ENCODE measurements at regions not wholly inside any gene's neighbourhood (a gene's known extent, or its start where the extent isn't known, plus 50 kb on each side); places are given as distances from the start of the nearest gene placed in this dataset.

DNA sequence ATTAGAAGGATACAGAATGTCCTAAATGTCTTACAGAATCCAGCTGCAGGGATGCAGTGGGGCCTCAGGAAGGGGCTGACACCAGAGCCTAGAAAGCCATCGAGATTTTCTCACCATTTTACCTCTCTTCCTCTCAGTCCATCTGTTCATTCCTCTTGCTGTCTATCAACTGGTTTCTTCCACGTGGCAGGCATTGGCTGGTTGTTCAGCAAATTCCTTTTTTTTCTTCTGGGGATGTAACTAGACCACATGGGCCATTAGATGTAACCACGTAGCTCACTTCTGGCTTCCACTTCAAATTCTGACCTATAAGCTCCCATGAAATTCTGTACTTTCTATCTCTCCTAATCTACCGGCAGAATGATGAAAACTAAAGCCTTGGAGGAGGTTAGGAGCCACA is 93.6 kb upstream of the MTAP start:
- DNase-seq (ENCODE audit: low spot score) = no peak
- H3K9me3 Mint-ChIP-seq = no peaks in the 10 kb centered on the region
- H3K9ac ChIP-seq = no peak overlapping the region
- H3K27ac ChIP-seq = no peak overlapping the region
- no peaks in the 10 kb centered on the region for H3K36me3 Mint-ChIP-seq
- no peaks in the 10 kb centered on the region for H3K27me3 ChIP-seq
- no peaks in the 10 kb centered on the region for H3K9me3 ChIP-seq (ENCODE audit: low read depth)
- peaks cover 12% of the 10 kb centered on the region for H3K4me1 ChIP-seq
- H3K79me2 ChIP-seq (ENCODE audit: low read depth) = no peaks in the 10 kb centered on the region
- no peak overlapping the region for H3K27ac Mint-ChIP-seq
- H3K4me2 ChIP-seq = no peak overlapping the region
- H3F3A ChIP-seq (ENCODE audit: low read depth) = no peaks in the 10 kb centered on the region
- peaks cover 25% of the 10 kb centered on the region for H3K4me1 Mint-ChIP-seq
- no peaks in the 10 kb centered on the region for H4K20me1 ChIP-seq (ENCODE audit: low read depth)
- H3K36me3 ChIP-seq = no peaks in the 10 kb centered on the region
- H3K27me3 Mint-ChIP-seq (ENCODE audit: insufficient read depth, low read depth) = no peaks in the 10 kb centered on the region
- TF ChIP-seq EZH2phosphoT487 (IDR thresholded peaks at IDR 0.05) (no peak), EZH2 (IDR thresholded peaks at IDR 0.05) (no peak)
- TF ChIP-seq, protein P1, sequence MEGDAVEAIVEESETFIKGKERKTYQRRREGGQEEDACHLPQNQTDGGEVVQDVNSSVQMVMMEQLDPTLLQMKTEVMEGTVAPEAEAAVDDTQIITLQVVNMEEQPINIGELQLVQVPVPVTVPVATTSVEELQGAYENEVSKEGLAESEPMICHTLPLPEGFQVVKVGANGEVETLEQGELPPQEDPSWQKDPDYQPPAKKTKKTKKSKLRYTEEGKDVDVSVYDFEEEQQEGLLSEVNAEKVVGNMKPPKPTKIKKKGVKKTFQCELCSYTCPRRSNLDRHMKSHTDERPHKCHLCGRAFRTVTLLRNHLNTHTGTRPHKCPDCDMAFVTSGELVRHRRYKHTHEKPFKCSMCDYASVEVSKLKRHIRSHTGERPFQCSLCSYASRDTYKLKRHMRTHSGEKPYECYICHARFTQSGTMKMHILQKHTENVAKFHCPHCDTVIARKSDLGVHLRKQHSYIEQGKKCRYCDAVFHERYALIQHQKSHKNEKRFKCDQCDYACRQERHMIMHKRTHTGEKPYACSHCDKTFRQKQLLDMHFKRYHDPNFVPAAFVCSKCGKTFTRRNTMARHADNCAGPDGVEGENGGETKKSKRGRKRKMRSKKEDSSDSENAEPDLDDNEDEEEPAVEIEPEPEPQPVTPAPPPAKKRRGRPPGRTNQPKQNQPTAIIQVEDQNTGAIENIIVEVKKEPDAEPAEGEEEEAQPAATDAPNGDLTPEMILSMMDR (IDR thresholded peaks at IDR 0.05) = no peak
- no peak overlapping the region for H3K4me3 Mint-ChIP-seq
- no peak overlapping the region for H2AFZ ChIP-seq (replicated peaks)
- H3K4me3 ChIP-seq = no peak overlapping the region

GRCh38 chr9:21709464-21710058 is 92.9 kb upstream of the MTAP start:
- DNase-seq (ENCODE audit: low spot score) = peak; percentile 78
- Mint-ChIP-seq H3K27ac (no peak overlapping the region), H3K4me1 (peaks cover 25% of the 10 kb centered on the region), H3K4me3 (no peak overlapping the region), H3K36me3 (no peaks in the 10 kb centered on the region), H3K9me3 (no peaks in the 10 kb centered on the region), H3K27me3 (ENCODE audit: insufficient read depth, low read depth) (peaks cover 2% of the 10 kb centered on the region)
- Histone ChIP-seq H3K4me2 (no peak overlapping the region), H2AFZ (replicated peaks) (no peak overlapping the region), H3K27me3 (no peaks in the 10 kb centered on the region), H3K9ac (no peak overlapping the region), H3K79me2 (ENCODE audit: low read depth) (no peaks in the 10 kb centered on the region), H3K4me1 (peaks cover 12% of the 10 kb centered on the region), H3F3A (ENCODE audit: low read depth) (no peaks in the 10 kb centered on the region), H3K4me3 (no peak overlapping the region), H3K36me3 (no peaks in the 10 kb centered on the region), H3K27ac (no peak overlapping the region), H3K9me3 (ENCODE audit: low read depth) (no peaks in the 10 kb centered on the region), H4K20me1 (ENCODE audit: low read depth) (no peaks in the 10 kb centered on the region)
- TF ChIP-seq, protein P1 (IDR thresholded peaks at IDR 0.05) = peak; percentile 84
- no peak for TF ChIP-seq EZH2 (IDR thresholded peaks at IDR 0.05)

DNA sequence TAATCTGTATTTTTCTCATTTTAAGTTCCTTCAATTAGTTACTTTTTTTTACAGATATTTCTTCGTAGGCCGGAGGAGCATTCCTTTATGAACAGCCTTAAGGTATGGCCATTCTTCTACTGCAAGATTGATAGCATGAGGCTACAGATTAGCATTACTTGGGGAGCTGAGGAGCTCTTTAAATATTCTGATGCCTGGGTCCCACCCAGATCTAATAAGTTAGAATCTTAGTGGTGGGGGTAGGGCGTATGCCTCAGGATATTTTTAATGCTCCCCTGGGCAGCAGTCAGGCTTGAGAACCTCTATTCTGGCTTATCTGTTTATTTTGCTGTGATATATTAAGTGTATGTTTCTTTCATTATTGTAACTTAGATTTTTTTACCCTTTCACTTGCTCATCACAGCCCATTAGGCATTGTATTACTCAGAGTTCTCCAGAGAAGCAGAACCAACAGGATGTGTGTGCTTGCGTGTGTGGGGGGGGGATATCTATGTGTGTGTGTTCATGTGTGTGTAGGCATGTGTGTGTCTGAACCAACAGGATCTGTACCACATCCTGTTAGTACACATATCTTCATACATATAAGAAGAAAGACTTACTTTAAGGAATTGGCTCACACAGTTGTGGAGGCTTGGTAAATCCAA is 91.8 kb upstream of the MTAP start:
- Histone ChIP-seq H2AFZ (replicated peaks) (no peak overlapping the region), H3K4me3 (no peak overlapping the region), H3K27ac (no peak overlapping the region), H3K4me2 (no peak overlapping the region), H3K79me2 (ENCODE audit: low read depth) (no peaks in the 10 kb centered on the region), H3K36me3 (no peaks in the 10 kb centered on the region), H3K4me1 (peaks cover 12% of the 10 kb centered on the region), H3K9ac (no peak overlapping the region), H3K27me3 (no peaks in the 10 kb centered on the region), H3F3A (ENCODE audit: low read depth) (no peaks in the 10 kb centered on the region), H3K9me3 (ENCODE audit: low read depth) (no peaks in the 10 kb centered on the region), H4K20me1 (ENCODE audit: low read depth) (no peaks in the 10 kb centered on the region)
- no peaks in the 10 kb centered on the region for H3K36me3 Mint-ChIP-seq
- no peak overlapping the region for H3K4me3 Mint-ChIP-seq
- no peak for DNase-seq (ENCODE audit: low spot score)
- peaks cover 2% of the 10 kb centered on the region for H3K27me3 Mint-ChIP-seq (ENCODE audit: insufficient read depth, low read depth)
- peak overlapping the region; percentile 62 for H3K27ac Mint-ChIP-seq
- H3K9me3 Mint-ChIP-seq = no peaks in the 10 kb centered on the region
- TF ChIP-seq, protein P1 (IDR thresholded peaks at IDR 0.05) = no peak
- TF ChIP-seq EZH2 (IDR thresholded peaks at IDR 0.05) (no peak), EZH2phosphoT487 (IDR thresholded peaks at IDR 0.05) (no peak)
- H3K4me1 Mint-ChIP-seq = peaks cover 25% of the 10 kb centered on the region
